ENCODE measurements at regions not wholly inside any gene's neighbourhood (a gene's known extent, or its start where the extent isn't known, plus 50 kb on each side); places are given as distances from the start of the nearest gene placed in this dataset.

- Mint-ChIP-seq H3K27ac (no peak overlapping the region), H3K9me3 (no peaks in the 10 kb centered on the region), H3K4me3 (no peak overlapping the region), H3K4me1 (ENCODE audit: low read depth in 2 of 2) (no peaks in the 10 kb centered on the region), H3K36me3 (peaks cover 5% of the 10 kb centered on the region), H3K27me3 (peaks cover 48 to 70% of the 10 kb centered on the region in 2 donors)
- ATAC-seq: no peak
- DNase-seq (ENCODE audit: low spot score): no peak
Observed at GRCh38 chr11:119830400-119830799, 101.4 kb upstream of the NECTIN1 start.

- peaks cover 6% of the 10 kb centered on the region for H3K36me3 Mint-ChIP-seq
- no peak overlapping the region for H3K4me3 Mint-ChIP-seq
- no peaks in the 10 kb centered on the region for H3K9me3 Mint-ChIP-seq
- DNase-seq (ENCODE audit: low spot score) (no peak), ATAC-seq (no peak)
- H3K27me3 Mint-ChIP-seq: peaks cover 41 to 74% of the 10 kb centered on the region in 2 donors
- H3K27ac Mint-ChIP-seq: no peak overlapping the region
- no peaks in the 10 kb centered on the region for H3K4me1 Mint-ChIP-seq (ENCODE audit: low read depth in 2 of 2)
Observed at GRCh38 chr11:119829402-119829801, 100.4 kb upstream of the NECTIN1 start.

- no peaks in the 10 kb centered on the region for H3K4me1 Mint-ChIP-seq (ENCODE audit: low read depth in 2 of 2)
- ATAC-seq (no peak), DNase-seq (ENCODE audit: low spot score) (no peak)
- peaks cover 41 to 74% of the 10 kb centered on the region in 2 donors for H3K27me3 Mint-ChIP-seq
- no peaks in the 10 kb centered on the region for H3K9me3 Mint-ChIP-seq
- no peak overlapping the region for H3K4me3 Mint-ChIP-seq
- H3K36me3 Mint-ChIP-seq: peaks cover 6% of the 10 kb centered on the region
- no peak overlapping the region for H3K27ac Mint-ChIP-seq
Observed at GRCh38 chr11:119828819-119829218, 99.8 kb upstream of the NECTIN1 start.

DNA sequence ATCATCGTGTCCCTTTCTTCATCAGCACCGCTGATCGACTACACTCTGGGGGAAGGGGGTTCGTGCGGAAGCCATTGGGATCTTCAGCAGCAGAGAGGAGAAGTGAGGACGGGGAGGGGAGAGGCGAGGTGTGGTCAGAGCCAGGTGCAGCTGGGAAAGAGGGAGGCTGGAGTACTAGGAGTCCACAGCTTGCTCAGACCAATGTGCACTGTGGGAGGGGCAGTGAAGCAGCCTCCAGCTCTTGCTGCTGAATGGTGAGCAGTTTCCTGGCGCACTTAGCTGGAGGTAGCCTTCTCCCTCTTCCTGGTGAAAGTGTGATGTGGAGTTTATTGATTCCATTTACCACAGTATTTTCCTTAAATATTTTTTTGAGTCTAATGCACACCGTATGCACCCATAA, 99.0 kb upstream of the NECTIN1 start:
- H3K27ac Mint-ChIP-seq: no peak overlapping the region
- DNase-seq (ENCODE audit: low spot score) (no peak), ATAC-seq (no peak)
- no peaks in the 10 kb centered on the region for H3K9me3 Mint-ChIP-seq
- H3K36me3 Mint-ChIP-seq: peaks cover 6% of the 10 kb centered on the region
- H3K27me3 Mint-ChIP-seq: peaks cover 40 to 77% of the 10 kb centered on the region in 2 donors
- H3K4me1 Mint-ChIP-seq (ENCODE audit: low read depth in 2 of 2): no peaks in the 10 kb centered on the region
- H3K4me3 Mint-ChIP-seq: no peak overlapping the region

DNA sequence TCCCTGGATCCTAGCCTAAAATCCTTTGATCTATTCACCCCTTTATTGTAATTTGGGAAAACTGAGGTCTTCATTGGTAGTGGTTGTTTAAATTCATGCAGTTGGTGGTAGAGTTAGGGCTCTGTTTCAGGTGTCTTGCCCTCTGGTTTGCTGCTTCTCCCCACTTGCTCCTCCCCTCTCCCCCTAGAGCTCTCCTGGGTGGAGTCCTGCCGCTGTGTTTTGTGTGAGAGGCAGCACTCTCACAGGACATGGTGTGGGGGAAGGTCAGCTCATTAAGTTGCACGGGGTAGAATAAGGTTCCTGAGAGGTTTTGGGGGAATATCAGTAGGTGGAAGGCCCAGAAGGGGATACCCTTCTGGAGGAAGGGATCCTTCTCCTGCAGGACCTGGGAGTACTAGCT, 98.1 kb upstream of the NECTIN1 start:
- ATAC-seq (no peak), DNase-seq (ENCODE audit: low spot score) (no peak)
- Mint-ChIP-seq H3K4me1 (ENCODE audit: low read depth in 2 of 2) (no peaks in the 10 kb centered on the region), H3K36me3 (peaks cover 6% of the 10 kb centered on the region), H3K9me3 (no peaks in the 10 kb centered on the region), H3K27ac (no peak overlapping the region), H3K4me3 (no peak overlapping the region), H3K27me3 (peaks cover 36 to 79% of the 10 kb centered on the region in 2 donors)

- Mint-ChIP-seq H3K4me1 (ENCODE audit: low read depth in 2 of 2) (no peaks in the 10 kb centered on the region), H3K4me3 (no peak overlapping the region), H3K36me3 (peaks cover 6% of the 10 kb centered on the region), H3K27me3 (peaks cover 27 to 57% of the 10 kb centered on the region in 2 donors), H3K9me3 (no peaks in the 10 kb centered on the region), H3K27ac (no peak overlapping the region)
- ATAC-seq: no peak
- DNase-seq (ENCODE audit: low spot score): no peak
Observed at GRCh38 chr11:119823077-119823476, 94.1 kb upstream of the NECTIN1 start.

DNA sequence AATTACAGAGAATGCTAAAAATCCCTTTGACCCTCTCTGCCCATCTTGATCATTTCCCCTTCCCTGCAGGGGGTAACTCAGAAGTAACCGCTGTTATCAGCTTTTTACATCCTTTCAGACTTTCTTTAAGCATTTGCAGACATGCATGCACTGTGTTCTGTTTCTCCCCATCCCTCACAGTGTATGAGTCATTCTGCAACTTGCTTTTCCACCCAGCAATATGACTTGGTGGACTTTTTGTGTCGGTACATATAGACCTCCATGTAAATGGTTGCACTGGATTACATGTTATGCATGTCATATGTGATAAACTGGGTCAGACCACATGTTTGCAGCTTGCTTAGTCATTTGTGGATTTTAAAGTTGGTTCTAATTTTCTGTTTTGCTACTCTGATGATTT, 87.7 kb upstream of the NECTIN1 start:
- Mint-ChIP-seq H3K27ac (no peak overlapping the region), H3K4me3 (no peak overlapping the region), H3K27me3 (peaks cover 35 to 42% of the 10 kb centered on the region in 2 donors), H3K36me3 (no peaks in the 10 kb centered on the region), H3K4me1 (ENCODE audit: low read depth in 2 of 2) (no peaks in the 10 kb centered on the region), H3K9me3 (no peaks in the 10 kb centered on the region)
- no peak for ATAC-seq
- peak; percentile 32 for DNase-seq (ENCODE audit: low spot score)

DNA sequence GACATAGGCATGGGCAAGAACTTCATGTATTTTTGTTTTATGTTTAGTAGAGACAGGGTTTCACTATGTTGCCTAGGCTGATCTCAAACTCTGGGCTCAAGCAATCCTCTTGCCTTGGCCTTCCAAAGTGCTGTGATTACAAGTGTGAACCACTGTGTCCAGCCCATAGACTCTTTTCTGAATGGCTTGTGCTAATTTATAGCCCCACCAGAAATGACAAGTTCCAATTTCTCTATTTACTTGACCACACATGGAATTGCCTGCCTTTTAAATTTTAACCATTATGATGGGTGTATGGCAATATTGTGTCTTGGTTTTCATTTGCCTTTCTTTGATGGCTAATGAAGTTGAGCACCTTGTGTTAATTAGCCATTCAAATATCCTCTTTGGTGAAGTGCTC, 85.8 kb upstream of the NECTIN1 start:
- no peak for ATAC-seq
- no peak overlapping the region for H3K27ac Mint-ChIP-seq
- no peaks in the 10 kb centered on the region for H3K9me3 Mint-ChIP-seq
- no peak overlapping the region for H3K4me3 Mint-ChIP-seq
- no peaks in the 10 kb centered on the region for H3K36me3 Mint-ChIP-seq
- no peaks in the 10 kb centered on the region for H3K4me1 Mint-ChIP-seq (ENCODE audit: low read depth in 2 of 2)
- H3K27me3 Mint-ChIP-seq: peaks cover 37 to 42% of the 10 kb centered on the region in 2 donors
- peak; percentile 12 for DNase-seq (ENCODE audit: low spot score)

GRCh38 chr11:119810478-119811232, 81.7 kb upstream of the NECTIN1 start:
- no peaks in the 10 kb centered on the region for H3K4me1 Mint-ChIP-seq (ENCODE audit: low read depth in 2 of 2)
- H3K4me3 Mint-ChIP-seq: no peak overlapping the region
- H3K36me3 Mint-ChIP-seq: no peaks in the 10 kb centered on the region
- H3K27ac Mint-ChIP-seq: no peak overlapping the region
- H3K9me3 Mint-ChIP-seq: no peaks in the 10 kb centered on the region
- DNase-seq (ENCODE audit: low spot score) (no peak), ATAC-seq (no peak)
- peaks cover 24% of the 10 kb centered on the region in 2 donors for H3K27me3 Mint-ChIP-seq

DNA sequence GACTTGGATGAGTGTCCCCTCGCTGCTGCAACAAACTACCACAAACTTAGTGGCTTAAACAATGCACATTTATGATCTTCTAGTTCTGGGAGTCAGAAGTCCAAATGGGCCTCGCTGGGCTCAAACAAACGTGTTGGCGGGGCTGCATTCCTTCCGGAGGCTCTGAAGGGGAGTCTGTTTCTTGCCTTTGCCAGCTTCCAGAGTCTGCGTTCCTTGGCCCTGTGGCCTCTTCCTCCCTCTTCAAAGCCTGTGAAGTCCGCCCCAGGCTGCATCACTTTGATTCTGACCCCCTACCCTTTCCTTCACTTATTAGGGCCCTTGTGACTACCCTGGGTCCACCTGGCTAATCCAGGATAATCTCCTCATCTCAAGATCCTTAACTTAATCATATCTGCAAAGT, 80.3 kb upstream of the NECTIN1 start:
- H3K36me3 Mint-ChIP-seq: no peaks in the 10 kb centered on the region
- no peak overlapping the region for H3K27ac Mint-ChIP-seq
- no peak for ATAC-seq
- H3K9me3 Mint-ChIP-seq: no peaks in the 10 kb centered on the region
- H3K4me1 Mint-ChIP-seq (ENCODE audit: low read depth in 2 of 2): no peaks in the 10 kb centered on the region
- DNase-seq (ENCODE audit: low spot score): no peak
- H3K4me3 Mint-ChIP-seq: no peak overlapping the region
- H3K27me3 Mint-ChIP-seq: peaks cover 16 to 19% of the 10 kb centered on the region in 2 donors

DNA sequence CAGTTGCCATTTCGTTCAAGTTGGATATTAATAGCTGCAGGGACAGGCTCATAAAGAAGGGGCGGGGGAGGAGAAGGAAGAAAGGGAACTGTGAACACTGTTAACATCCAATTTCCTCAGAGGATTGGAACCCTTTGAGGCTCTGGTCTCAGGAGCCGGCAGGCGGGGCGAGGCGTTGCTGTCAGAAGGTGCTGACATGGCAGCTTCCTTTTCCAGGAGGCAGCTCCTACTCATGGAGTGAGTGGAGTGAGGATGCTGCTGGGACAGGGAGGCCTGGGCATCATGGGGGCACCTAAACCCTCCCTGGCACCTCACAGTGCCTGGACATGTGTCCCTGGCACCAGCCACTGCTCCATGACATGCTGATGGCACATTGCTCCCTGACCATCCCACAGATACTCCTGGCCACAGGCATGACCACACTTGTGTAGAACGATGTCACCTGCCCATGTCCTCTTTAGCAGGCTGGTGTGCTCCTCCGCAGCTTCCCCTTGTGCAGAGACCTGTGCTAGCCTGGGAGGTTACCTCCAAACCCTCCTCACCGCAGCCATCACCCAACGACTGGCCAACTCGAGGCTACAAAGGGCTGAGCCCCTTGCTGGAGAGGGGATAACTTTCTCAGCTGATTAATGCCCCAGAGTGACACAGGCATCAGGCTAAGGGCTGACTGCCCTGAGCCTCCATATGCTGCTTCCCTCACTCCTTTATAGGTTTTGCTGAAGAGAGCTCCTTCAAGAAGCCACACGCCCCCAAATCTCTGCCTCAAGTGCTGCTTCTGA, 79.6 kb upstream of the NECTIN1 start:
- Mint-ChIP-seq H3K27me3 (peaks cover 14 to 16% of the 10 kb centered on the region in 2 donors), H3K4me1 (ENCODE audit: low read depth in 2 of 2) (no peaks in the 10 kb centered on the region), H3K9me3 (no peaks in the 10 kb centered on the region), H3K4me3 (no peak overlapping the region), H3K36me3 (no peaks in the 10 kb centered on the region), H3K27ac (no peak overlapping the region)
- ATAC-seq (no peak), DNase-seq (ENCODE audit: low spot score) (no peak)

- Mint-ChIP-seq H3K4me1 (ENCODE audit: low read depth in 2 of 2) (no peaks in the 10 kb centered on the region), H3K27ac (no peak overlapping the region), H3K9me3 (no peaks in the 10 kb centered on the region), H3K4me3 (no peak overlapping the region), H3K36me3 (no peaks in the 10 kb centered on the region), H3K27me3 (peaks cover 9 to 16% of the 10 kb centered on the region in 2 donors)
- no peak for ATAC-seq
- DNase-seq (ENCODE audit: low spot score): no peak
Observed at GRCh38 chr11:119807841-119808240, 78.8 kb upstream of the NECTIN1 start.

DNA sequence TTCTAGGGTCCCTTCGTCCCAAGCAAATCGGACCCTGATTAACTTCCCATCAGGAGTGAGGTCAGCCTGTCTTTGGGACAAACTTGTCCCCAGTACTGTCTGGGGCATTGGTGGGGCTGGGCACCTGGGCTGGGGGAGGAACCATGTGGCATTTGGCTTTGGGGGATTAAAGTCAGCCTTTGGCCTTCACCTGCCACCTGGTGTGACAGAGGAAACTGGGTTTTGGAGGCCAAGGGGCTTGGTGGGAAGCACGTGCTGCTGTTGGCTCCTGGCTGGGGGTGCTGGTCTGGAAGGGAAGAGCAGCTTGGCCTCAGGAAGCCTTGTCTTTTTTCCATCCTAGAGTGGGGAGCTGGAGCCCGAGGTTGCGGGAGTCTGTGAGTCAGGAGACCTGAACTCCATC, 78.4 kb upstream of the NECTIN1 start:
- DNase-seq (ENCODE audit: low spot score): no peak
- Mint-ChIP-seq H3K27me3 (peaks cover 9 to 16% of the 10 kb centered on the region in 2 donors), H3K27ac (no peak overlapping the region), H3K4me3 (no peak overlapping the region), H3K36me3 (no peaks in the 10 kb centered on the region), H3K9me3 (no peaks in the 10 kb centered on the region), H3K4me1 (ENCODE audit: low read depth in 2 of 2) (no peaks in the 10 kb centered on the region)
- ATAC-seq: no peak

DNA sequence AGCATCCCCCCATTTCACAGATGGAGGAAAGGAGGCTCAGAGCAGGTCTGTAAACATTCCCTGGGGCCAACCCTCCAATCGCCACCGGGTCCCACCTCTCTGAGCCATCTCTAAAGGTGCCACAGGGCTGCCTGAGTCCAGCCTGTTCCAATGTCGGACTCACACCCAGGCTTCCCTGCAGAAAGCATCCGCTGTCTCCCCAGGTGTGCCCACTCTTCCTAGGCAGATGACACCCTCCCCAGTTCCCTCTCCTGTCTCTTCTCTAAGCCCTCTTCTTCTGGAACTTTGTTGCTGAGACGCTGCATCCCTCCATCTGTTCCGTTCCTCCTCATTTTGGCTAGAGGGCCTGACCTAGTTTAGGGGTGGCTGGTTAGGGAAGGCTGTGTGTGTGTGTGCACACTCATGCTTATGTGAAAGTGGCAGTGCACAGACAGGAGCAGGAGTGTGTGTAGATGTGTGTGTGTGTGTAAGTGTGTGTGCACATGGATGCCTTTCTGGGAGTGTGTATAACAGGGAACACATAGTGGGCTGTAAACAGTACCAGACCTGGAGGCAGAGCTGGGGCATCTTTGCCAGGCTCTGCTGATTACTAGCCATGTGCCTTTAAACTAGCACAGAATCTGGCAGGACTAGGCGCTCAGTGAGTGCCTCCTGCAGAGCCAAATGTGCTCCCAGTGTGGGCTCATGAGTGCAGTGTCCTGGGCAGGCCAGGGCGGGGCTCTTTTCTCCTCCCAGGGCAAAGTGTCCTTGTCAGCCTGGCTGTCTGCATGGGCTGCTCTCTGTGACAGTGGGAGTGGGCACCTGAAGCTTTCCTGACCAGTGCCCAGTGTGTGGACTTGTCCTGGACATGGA, 77.3 kb upstream of the NECTIN1 start:
- Mint-ChIP-seq H3K4me1 (ENCODE audit: low read depth in 2 of 2) (no peaks in the 10 kb centered on the region), H3K4me3 (no peak overlapping the region), H3K27ac (no peak overlapping the region), H3K36me3 (no peaks in the 10 kb centered on the region), H3K9me3 (no peaks in the 10 kb centered on the region), H3K27me3 (peaks cover 8 to 16% of the 10 kb centered on the region in 2 donors)
- no peak for ATAC-seq
- no peak for DNase-seq (ENCODE audit: low spot score)

Measured in natural killer cell treated with Interleukin-12 subunit alpha and Interleukin-12 subunit beta and Interleukin-15 and Interleukin-18, amount 100 ng/mL, for 72 hours (primary cell).